Neural progenitor cell (in vitro differentiated cells): ENCODE measurements at regions not wholly inside any gene's neighbourhood (a gene's known extent, or its start where the extent isn't known, plus 50 kb on each side); places are given as distances from the start of the nearest gene placed in this dataset.

Source experiments
- CTCF ChIP-seq: fragments of 200-600 bp; sonication (generic); IDR thresholded peaks from 2 replicates; pipeline ENCODE4 v1.5.1; 2017; ENCODE audit warnings: antibody characterized with exemption, mild to moderate bottlenecking
- EZH2 ChIP-seq: fragments of 200-600 bp; sonication (generic); IDR thresholded peaks from 2 replicates; pipeline ENCODE4 v1.6.1; 2017; ENCODE audit warnings: antibody characterized with exemption, mild to moderate bottlenecking, moderate library complexity
- EZH2phosphoT487 ChIP-seq: fragments of 200-600 bp; sonication (generic); IDR thresholded peaks from 2 replicates; pipeline ENCODE4 v1.6.1; 2017; ENCODE audit warnings: antibody characterized with exemption

GRCh38 chr2:149727927-149728326 lies 140.4 kb upstream of the MMADHC start:
- no peak for TF ChIP-seq CTCF
- TF ChIP-seq EZH2phosphoT487 = no peak
- TF ChIP-seq EZH2 = no peak
